SJSA1 (cell line): ENCODE measurements at regions not wholly inside any gene's neighbourhood (a gene's known extent, or its start where the extent isn't known, plus 50 kb on each side); places are given as distances from the start of the nearest gene placed in this dataset.
A peak's percentile ranks its signal among the peaks of the same experiment; 100 is the strongest.

ENCODE experiments used
- DNase-seq, 2 experiments: peaks; one replicate each; pipeline ENCODE4 v3.0.0-alpha.2; 2015 to 2020; ENCODE audit warnings: low spot score in 2 of 2, low read depth in 1 of 2
- H3K27ac ChIP-seq: fragments of 250-450 bp; sonication (Bioruptor Pico); 2 replicates; pipeline ENCODE4 v1.5.1; 2020; ENCODE audit warnings: mild to moderate bottlenecking, moderate library complexity
- H3K27me3 ChIP-seq: fragments of 250-450 bp; sonication (Bioruptor Pico); replicated peaks from 2 replicates; pipeline ENCODE4 v1.5.1; 2020; ENCODE audit warnings: mild to moderate bottlenecking, moderate library complexity
- H3K36me3 ChIP-seq: fragments of 250-450 bp; sonication (Bioruptor Pico); 2 replicates; pipeline ENCODE4 v1.5.1; 2020; ENCODE audit warnings: mild to moderate bottlenecking
- H3K4me1 ChIP-seq: fragments of 250-450 bp; sonication (Bioruptor Pico); replicated peaks from 2 replicates; pipeline ENCODE4 v1.6.1; 2021; ENCODE audit warnings: mild to moderate bottlenecking
- H3K4me3 ChIP-seq: fragments of 250-450 bp; sonication (Bioruptor Pico); 2 replicates; pipeline ENCODE4 v1.5.1; 2020; ENCODE audit warnings: mild to moderate bottlenecking
- H3K9me3 ChIP-seq: fragments of 250-450 bp; sonication (Bioruptor Pico); replicated peaks from 2 replicates; pipeline ENCODE4 v1.5.1; 2020; ENCODE audit warnings: mild to moderate bottlenecking

DNA sequence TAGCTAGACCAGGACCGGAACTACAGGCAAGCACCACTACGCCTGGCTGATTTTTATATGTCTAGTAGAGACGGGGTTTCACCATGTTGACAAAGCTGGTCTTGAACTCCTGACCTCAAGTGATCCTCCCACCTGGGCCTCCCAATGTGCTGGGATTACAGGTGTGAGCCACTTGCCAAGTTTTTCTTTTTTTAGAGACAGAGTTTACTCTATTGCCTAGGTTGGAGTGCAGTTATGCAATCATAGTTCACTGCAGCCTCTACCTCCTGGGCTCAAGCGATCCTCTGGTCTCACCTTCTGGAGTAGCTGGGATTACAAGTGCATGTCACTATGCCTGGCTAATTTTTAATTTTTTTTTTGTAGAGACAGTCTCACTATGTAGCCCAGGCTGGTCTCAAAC lies 201.5 kb upstream of the TBX3 start:
- no peak for DNase-seq
- Histone ChIP-seq H3K27ac (no peak overlapping the region), H3K27me3 (no peaks in the 10 kb centered on the region), H3K9me3 (no peaks in the 10 kb centered on the region; the same call in 1 of the 2 replicates), H3K4me3 (no peak overlapping the region), H3K36me3 (no peaks in the 10 kb centered on the region), H3K4me1 (no peaks in the 10 kb centered on the region)

DNA sequence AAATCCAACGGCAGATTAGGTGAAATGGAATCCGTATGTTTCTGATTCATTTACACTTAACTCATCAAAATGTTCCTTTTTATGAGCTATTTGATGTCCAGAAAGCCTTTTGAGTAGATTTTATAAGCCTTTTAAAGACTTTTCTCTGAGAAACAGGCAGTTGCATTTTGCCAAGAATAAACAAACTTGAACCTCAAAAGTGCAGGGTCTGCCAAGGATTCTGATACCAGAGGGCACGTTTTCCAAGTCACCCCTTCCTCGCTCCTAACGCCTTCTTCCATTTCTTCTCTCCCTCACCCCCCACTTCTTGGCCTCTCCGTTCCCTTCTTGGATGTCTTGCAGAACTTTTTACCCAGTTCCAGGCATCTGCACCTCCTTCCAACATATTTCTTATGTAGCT lies 200.6 kb upstream of the TBX3 start:
- no peak overlapping the region for H3K4me3 ChIP-seq
- no peaks in the 10 kb centered on the region for H3K4me1 ChIP-seq
- H3K27ac ChIP-seq: no peak overlapping the region
- DNase-seq: no peak
- H3K27me3 ChIP-seq: no peaks in the 10 kb centered on the region
- H3K9me3 ChIP-seq: no peaks in the 10 kb centered on the region; the same call in 1 of the 2 replicates
- no peaks in the 10 kb centered on the region for H3K36me3 ChIP-seq

DNA sequence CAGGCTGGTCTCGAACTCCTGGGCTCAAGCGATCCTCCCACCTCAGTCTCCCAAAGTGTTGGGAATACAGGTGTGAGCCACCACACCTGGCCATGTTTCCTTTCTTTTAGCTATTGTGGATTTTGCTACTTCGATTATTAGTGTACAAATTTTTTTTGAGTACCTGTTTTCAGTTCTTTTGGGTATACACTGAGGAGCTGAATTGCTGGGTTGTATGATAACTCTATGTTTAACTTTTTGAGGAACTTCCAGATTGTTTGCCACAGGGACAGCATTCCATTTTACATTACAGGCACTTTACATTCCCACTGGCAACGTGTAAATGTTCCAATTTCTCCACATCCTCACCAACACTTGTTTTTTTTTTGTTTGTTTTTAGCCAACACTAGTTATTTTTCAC lies 198.1 kb upstream of the TBX3 start:
- Histone ChIP-seq H3K36me3 (no peaks in the 10 kb centered on the region), H3K9me3 (no peaks in the 10 kb centered on the region; the same call in 1 of the 2 replicates), H3K4me1 (no peaks in the 10 kb centered on the region), H3K27ac (no peak overlapping the region), H3K4me3 (no peak overlapping the region), H3K27me3 (no peaks in the 10 kb centered on the region)
- no peak for DNase-seq

DNA sequence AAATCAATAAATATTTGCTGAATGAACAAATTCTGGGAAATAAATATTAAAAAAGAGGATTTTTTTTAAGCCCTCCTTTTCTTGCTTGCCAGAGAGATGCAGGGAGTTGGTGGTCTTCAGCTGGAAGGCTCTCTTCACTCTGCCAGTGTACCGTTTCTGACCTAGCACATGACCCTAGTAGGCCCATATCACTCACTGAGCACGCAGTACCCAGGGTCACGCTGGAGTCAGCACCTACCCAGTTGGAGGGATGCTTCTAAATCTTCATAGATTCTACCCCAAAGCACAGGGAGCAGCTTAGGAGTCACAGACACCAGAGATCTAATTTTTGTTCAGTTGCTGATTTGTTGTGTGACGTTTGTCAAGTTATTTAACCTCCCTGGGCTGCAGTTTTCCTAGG lies 195.4 kb upstream of the TBX3 start:
- H3K4me3 ChIP-seq: no peak overlapping the region
- no peaks in the 10 kb centered on the region for H3K4me1 ChIP-seq
- H3K9me3 ChIP-seq: no peaks in the 10 kb centered on the region; the same call in 1 of the 2 replicates
- no peak overlapping the region for H3K27ac ChIP-seq
- H3K27me3 ChIP-seq: no peaks in the 10 kb centered on the region
- H3K36me3 ChIP-seq: no peaks in the 10 kb centered on the region
- DNase-seq: no peak

DNA sequence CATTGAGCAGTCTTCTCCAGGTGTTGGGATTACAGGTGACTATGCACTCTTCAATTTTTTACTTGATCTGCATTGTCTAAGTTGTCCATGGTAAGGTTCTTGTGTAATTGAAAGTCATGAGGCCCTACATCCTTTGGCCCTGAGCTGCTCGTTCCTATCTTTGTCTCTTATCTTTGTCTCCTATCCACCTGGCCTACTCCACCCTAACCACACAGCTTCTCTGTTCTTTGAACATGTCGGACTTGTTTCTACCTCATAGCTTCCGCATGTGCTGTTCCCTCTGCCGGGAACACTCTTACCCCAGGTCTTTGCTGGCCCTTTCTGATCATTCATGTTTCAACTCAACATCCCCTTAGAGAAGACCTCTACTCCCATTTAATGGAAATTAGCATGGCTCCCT lies 194.8 kb upstream of the TBX3 start:
- Histone ChIP-seq H3K27me3 (no peaks in the 10 kb centered on the region), H3K9me3 (no peaks in the 10 kb centered on the region; the same call in 1 of the 2 replicates), H3K36me3 (no peaks in the 10 kb centered on the region), H3K27ac (no peak overlapping the region), H3K4me3 (no peak overlapping the region), H3K4me1 (no peaks in the 10 kb centered on the region)
- DNase-seq: no peak

DNA sequence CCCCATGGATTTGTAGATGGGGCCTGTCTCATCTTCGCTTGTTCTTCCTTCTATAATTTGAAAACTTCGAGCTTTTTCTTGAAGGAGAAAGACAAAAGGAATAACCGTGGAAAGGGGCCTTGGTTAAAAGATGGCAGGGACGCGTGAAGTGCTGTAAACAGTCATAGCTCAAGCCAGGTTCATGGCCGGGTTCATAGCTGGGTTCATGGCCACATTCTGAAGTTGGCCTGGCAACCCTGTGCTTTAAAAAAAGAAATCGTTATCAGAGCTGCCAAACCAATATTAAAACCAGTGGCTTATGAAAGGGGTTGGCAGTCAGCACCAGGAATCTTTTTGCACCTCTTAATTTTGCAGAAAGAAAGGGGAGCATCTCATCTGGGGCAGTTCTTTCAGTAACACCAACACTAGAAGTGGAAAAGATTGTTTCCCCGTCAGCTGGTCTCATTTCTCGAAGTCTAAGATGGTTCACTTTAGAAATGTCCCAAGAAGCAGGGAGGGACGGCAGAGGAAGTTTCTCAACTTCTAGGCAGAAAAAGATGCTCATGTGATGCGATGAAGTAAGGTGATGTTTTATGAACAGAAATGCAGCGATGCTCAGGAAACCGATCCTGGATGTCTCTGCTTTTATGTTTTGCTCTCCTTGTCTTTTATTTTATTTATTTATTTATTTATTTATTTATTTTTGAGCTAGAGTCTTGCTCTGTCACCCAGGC lies 193.1 kb upstream of the TBX3 start:
- no peak for DNase-seq

DNA sequence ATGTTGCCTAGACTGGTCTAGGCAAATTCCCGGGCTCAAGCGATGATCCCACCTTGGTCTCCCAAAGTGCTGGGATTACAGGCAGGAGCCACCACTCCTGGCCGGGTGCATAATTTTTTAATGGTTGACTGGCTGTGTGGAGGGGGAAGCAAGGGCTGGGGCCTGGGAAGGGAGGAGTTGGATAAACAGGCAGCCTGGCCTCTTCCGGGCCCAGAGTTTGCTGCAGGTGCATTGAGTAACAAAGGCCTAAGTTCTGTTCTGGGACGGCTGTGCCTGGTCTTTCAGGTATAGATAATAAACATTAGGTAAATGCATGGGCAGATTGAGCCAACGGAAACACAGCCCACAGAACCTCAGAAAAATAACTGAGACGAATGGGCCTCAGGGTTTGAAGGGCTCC lies 191.3 kb upstream of the TBX3 start:
- DNase-seq: no peak
- H3K4me1 ChIP-seq: no peaks in the 10 kb centered on the region
- H3K9me3 ChIP-seq: no peaks in the 10 kb centered on the region
- no peak overlapping the region for H3K27ac ChIP-seq
- H3K27me3 ChIP-seq: no peaks in the 10 kb centered on the region
- no peak overlapping the region for H3K4me3 ChIP-seq
- no peaks in the 10 kb centered on the region for H3K36me3 ChIP-seq

More for the DNA sequence above, 193.1 kb upstream of the TBX3 start:
- H3K9me3 ChIP-seq: no peaks in the 10 kb centered on the region
- H3K4me1 ChIP-seq: no peaks in the 10 kb centered on the region
- H3K36me3 ChIP-seq: no peaks in the 10 kb centered on the region
- H3K4me3 ChIP-seq: no peak overlapping the region
- no peak overlapping the region for H3K27ac ChIP-seq
- H3K27me3 ChIP-seq: no peaks in the 10 kb centered on the region

DNA sequence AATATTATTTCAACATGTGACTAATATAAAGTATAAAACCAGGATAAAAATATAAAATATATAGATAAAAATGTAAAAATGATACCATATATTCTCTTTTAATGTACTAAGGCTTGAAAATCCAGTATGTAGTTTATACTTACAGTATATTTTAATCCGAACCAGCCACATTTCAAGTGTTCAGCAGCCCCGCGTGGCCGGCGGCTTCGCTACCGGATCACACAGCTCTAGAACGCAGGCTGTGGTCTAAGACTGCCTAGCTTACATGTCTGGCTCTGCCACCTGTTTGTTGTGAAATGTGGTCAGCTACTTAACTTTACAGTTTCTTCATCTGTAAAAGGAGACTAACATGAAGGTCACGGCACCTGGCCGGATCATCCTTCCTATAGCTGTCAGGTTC lies 189.7 kb upstream of the TBX3 start:
- H3K27me3 ChIP-seq: no peaks in the 10 kb centered on the region
- H3K27ac ChIP-seq: no peak overlapping the region
- no peak overlapping the region for H3K4me3 ChIP-seq
- H3K36me3 ChIP-seq: no peaks in the 10 kb centered on the region
- no peaks in the 10 kb centered on the region for H3K9me3 ChIP-seq
- no peak for DNase-seq
- peaks cover 9% of the 10 kb centered on the region for H3K4me1 ChIP-seq

DNA sequence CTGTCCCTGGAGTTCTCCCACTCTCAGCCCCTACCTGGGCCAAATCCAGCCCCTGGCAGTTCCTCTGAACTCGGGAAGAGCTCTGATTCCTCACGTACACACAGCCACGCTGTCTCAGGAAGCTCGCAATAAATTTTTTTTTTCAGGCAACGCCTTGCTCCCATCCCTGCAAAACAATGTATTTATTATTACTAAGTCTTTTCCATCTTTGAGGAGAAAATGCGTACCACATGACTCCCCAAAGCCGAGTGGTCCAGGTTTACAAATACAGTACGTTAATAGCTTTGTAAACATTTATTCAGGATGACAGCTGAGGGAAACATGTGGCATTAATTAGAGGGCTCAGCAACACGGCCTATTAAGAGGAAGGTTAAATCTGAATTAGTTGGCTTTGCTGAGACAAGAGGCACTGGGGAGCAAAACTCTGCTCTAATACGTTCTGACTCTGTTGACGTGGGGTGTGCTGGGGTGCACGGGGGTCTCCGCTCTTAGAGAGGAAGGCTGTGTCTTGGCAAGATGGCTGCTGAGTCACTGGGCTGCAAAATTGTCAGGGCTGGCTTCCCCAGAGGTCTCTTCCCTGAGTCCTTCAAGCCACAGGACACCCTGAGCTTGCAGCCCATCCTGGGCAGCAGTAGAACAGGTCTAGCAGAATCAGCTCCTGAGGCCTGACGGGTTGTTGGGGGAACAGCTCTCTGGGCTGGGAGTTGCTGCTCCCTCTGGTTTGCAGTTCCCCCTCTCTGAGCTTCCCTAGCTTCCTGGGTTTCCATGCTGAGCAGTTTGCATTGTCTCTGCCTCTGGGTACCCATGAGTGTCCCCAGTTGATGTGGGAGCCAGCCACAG lies 185.2 kb upstream of the TBX3 start:
- Histone ChIP-seq H3K27ac (no peak overlapping the region), H3K4me1 (peaks cover 15% of the 10 kb centered on the region), H3K9me3 (no peaks in the 10 kb centered on the region), H3K27me3 (no peaks in the 10 kb centered on the region), H3K4me3 (no peak overlapping the region), H3K36me3 (no peaks in the 10 kb centered on the region)
- peak in 1 of 2 experiments; percentile 66 for DNase-seq

DNA sequence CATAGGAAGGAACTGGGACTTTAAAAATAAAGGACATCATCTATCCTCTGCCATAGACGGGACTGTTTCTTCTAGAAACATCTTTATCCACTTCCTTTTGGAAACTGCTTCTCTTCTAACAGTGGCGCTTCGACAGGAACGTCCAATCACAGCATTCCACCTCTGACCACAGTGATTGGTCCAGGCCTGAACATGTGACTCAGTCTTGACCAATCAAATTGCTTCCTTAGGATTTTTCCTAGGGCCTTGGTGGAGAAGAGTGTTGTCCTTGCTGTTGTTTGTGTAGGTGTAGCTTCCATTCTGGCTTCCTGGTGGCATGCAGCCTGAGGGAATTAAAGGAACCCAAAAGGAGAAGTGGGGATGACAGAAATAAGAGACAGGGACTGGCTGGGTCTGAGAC lies 182.4 kb upstream of the TBX3 start:
- H3K27ac ChIP-seq: no peak overlapping the region

DNA sequence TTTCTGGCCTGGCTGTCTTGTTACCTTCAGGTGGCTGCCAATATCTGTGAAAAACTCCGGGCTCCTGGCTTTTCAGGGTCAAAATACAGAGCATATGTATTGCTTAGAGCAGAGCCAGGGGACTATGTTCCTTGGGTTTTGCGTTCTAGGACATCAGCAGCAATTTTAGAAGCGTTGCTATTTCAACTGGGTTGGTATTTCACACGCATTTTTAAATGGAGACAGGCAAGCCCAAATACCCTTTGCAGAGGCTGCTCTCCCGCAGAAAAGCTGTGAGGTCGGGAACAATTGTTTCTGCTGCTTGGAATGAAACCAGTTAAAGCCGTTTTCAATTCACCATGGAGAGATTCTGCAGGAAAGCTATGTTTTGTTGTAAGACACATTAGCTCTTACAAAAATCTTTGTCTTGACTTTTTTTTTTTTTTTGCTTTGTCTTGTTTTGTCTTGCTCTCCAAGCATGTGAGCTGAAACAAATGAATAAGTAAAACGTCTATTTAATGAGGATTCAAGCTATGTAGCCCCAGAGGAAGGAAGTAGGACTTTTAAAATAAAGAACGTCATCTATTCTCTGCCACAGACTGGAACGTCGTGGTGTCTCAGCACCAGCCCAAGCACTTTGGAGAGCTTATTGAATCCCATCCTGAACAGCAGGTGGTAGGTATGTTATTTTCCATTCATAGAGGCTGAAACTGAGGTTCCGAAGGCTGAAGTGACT lies 181.0 kb upstream of the TBX3 start:
- H3K36me3 ChIP-seq: no peaks in the 10 kb centered on the region
- H3K9me3 ChIP-seq: no peaks in the 10 kb centered on the region
- peak in 1 of 2 experiments; percentile 12 for DNase-seq
- no peak overlapping the region for H3K4me3 ChIP-seq
- H3K27me3 ChIP-seq: no peaks in the 10 kb centered on the region
- H3K4me1 ChIP-seq: peaks cover 15% of the 10 kb centered on the region
- no peak overlapping the region for H3K27ac ChIP-seq

More for the DNA sequence above, 182.4 kb upstream of the TBX3 start:
- DNase-seq: no peak
- Histone ChIP-seq H3K27me3 (no peaks in the 10 kb centered on the region), H3K36me3 (no peaks in the 10 kb centered on the region), H3K4me1 (peaks cover 15% of the 10 kb centered on the region), H3K4me3 (no peak overlapping the region), H3K9me3 (no peaks in the 10 kb centered on the region)

DNA sequence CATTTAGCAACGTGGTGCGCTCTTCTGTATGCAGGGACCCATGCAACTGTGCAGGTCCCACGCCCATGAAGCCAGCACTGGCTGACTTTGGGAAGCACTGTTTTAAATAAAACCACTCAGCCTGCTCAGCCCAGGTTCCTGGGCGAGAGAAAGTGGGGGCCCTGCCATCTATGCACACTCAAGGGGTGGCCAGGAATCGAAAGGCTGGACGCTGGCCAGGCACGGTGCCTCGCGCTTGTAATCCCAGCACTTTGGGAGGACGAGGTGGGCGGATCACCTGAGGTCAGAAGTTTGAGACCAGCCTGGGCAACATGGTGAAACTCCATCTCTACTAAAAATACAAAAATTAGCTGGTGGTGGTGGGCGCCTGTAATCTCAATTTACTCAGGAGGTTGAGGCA lies 179.9 kb upstream of the TBX3 start:
- Histone ChIP-seq H3K27me3 (no peaks in the 10 kb centered on the region), H3K27ac (no peak overlapping the region), H3K4me3 (no peak overlapping the region), H3K4me1 (peaks cover 8% of the 10 kb centered on the region), H3K9me3 (no peaks in the 10 kb centered on the region), H3K36me3 (no peaks in the 10 kb centered on the region)
- no peak for DNase-seq

DNA sequence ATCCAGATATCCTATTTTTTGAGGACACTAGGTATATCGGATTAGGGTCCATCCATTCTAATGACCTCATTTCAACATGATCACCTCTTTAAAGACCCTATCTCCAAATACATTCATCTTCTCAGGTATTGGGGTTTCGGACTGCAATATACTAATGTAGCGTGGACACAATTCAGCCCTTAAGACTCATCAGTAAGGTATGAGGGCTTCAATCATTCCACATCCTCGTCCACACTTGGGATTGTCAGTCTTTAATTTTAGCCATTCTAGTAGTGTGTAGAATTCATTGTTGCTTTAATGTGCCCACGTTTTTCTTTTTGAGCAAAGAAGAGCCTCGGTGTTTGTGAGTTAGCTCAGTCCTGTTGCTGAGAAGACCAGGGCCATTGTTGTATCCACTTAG lies 177.0 kb upstream of the TBX3 start:
- no peak for DNase-seq
- Histone ChIP-seq H3K27ac (no peak overlapping the region), H3K9me3 (no peaks in the 10 kb centered on the region), H3K4me3 (no peak overlapping the region), H3K27me3 (no peaks in the 10 kb centered on the region), H3K36me3 (no peaks in the 10 kb centered on the region), H3K4me1 (peaks cover 3% of the 10 kb centered on the region; the same call in 1 of the 2 replicates)
